Keratinocyte (primary cell): ENCODE measurements at regions not wholly inside any gene's neighbourhood (a gene's known extent, or its start where the extent isn't known, plus 50 kb on each side); places are given as distances from the start of the nearest gene placed in this dataset.

Experiments used
- DNase-seq: peaks from one replicate; pipeline ENCODE4 v3.0.0-alpha.2; 2011; ENCODE audit warnings: low read depth, missing footprints, low spot score
- FAIRE-seq: peaks from 2 replicates; lab custom pipeline; 2011; peaks lifted over from hg19 to GRCh38; lab: Jason Lieb, UNC
- H2AFZ ChIP-seq: 2 replicates; pipeline ENCODE4 v1.6.0; 2012; ENCODE audit warnings: low read length, control low read depth, inconsistent platforms; ENCODE audit not compliant: control insufficient read depth
- H3K27ac ChIP-seq: 2 replicates; pipeline ENCODE4 v1.5.1; 2011; ENCODE audit warnings: low read length; ENCODE audit not compliant: control insufficient read depth, insufficient read depth
- H3K27me3 ChIP-seq: 3 replicates; pipeline ENCODE4 v1.6.0; 2011; ENCODE audit warnings: low read length; ENCODE audit not compliant: control insufficient read depth, insufficient read depth; ENCODE audit errors: extremely low read depth
- H3K36me3 ChIP-seq, 2 experiments: 2 replicates in 1 of 2; 3 replicates in 1 of 2; pipeline ENCODE4 v1.5.1; 2011; ENCODE audit warnings: low read length in 2 of 2, mild to moderate bottlenecking in 1 of 2; ENCODE audit not compliant: control insufficient read depth in 2 of 2, insufficient read depth in 2 of 2; ENCODE audit errors: extremely low read depth in 1 of 2
- H3K4me1 ChIP-seq: 3 replicates; pipeline ENCODE4 v1.5.1; 2011; ENCODE audit warnings: low read length; ENCODE audit not compliant: control insufficient read depth, insufficient read depth; ENCODE audit errors: extremely low read depth
- H3K4me2 ChIP-seq: 3 replicates; pipeline ENCODE4 v1.6.0; 2011; ENCODE audit warnings: low read depth, low read length; ENCODE audit not compliant: control insufficient read depth, insufficient read depth; ENCODE audit errors: extremely low read depth
- H3K4me3 ChIP-seq, 3 experiments: fragments of 200-600 bp in 1 of 3; sonication (generic) in 1 of 3; 2 replicates in 2 of 3; 3 replicates in 1 of 3; pipeline ENCODE4 v1.5.1; 2011 to 2016; ENCODE audit warnings: low read length in 3 of 3, mild to moderate bottlenecking in 3 of 3, control low read depth in 2 of 3, inconsistent platforms in 1 of 3, low read depth in 1 of 3, mixed read lengths in 1 of 3, mixed run types in 1 of 3, moderate library complexity in 1 of 3; ENCODE audit not compliant: control insufficient read depth in 2 of 3, insufficient read depth in 2 of 3; ENCODE audit errors: extremely low read depth in 1 of 3
- H3K79me2 ChIP-seq: 2 replicates; pipeline ENCODE4 v1.6.0; 2012; ENCODE audit warnings: low read length; ENCODE audit not compliant: control insufficient read depth, insufficient read depth
- H3K9ac ChIP-seq: 3 replicates; pipeline ENCODE4 v1.6.0; 2011; ENCODE audit warnings: low read length; ENCODE audit not compliant: control insufficient read depth, insufficient read depth; ENCODE audit errors: extremely low read depth
- H3K9me1 ChIP-seq: 3 replicates; pipeline ENCODE4 v1.6.0; 2011; ENCODE audit warnings: low read length; ENCODE audit not compliant: control insufficient read depth, insufficient read depth; ENCODE audit errors: extremely low read depth
- H3K9me3 ChIP-seq: 2 replicates; pipeline ENCODE4 v1.5.1; 2012; ENCODE audit warnings: low read depth, low read length; ENCODE audit not compliant: control insufficient read depth
- H4K20me1 ChIP-seq: 3 replicates; pipeline ENCODE4 v1.6.0; 2011; ENCODE audit warnings: low read length; ENCODE audit not compliant: control insufficient read depth, insufficient read depth; ENCODE audit errors: extremely low read depth
- CTCF ChIP-seq, 3 experiments: IDR thresholded peaks in 1 of 3; conservative IDR thresholded peaks in 1 of 3; optimal IDR thresholded peaks in 1 of 3; 2 replicates in 2 of 3; 3 replicates in 1 of 3; pipeline versions ENCODE3 to v1.5.1; 2011; ENCODE audit warnings: low read length in 3 of 3, mild to moderate bottlenecking in 3 of 3, moderate library complexity in 2 of 3, control low read depth in 1 of 3, inconsistent platforms in 1 of 3; ENCODE audit not compliant: insufficient read depth in 2 of 3; ENCODE audit errors: extremely low read depth in 1 of 3
- EZH2 ChIP-seq: IDR thresholded peaks from one replicate; pipeline ENCODE4 v1.6.1; 2012; ENCODE audit warnings: inconsistent platforms, mild to moderate bottlenecking, low read length, moderate library complexity
- dilution Hi-C: fragments of 300-500 bp; cut with MboI; formaldehyde crosslinking; loops from one replicate; pipeline ENCODE4 v1.7.0; 2020; ENCODE audit warnings: low sequenced_read_pairs; ENCODE audit not compliant: extremely low pct_ligation_motif_present

DNA sequence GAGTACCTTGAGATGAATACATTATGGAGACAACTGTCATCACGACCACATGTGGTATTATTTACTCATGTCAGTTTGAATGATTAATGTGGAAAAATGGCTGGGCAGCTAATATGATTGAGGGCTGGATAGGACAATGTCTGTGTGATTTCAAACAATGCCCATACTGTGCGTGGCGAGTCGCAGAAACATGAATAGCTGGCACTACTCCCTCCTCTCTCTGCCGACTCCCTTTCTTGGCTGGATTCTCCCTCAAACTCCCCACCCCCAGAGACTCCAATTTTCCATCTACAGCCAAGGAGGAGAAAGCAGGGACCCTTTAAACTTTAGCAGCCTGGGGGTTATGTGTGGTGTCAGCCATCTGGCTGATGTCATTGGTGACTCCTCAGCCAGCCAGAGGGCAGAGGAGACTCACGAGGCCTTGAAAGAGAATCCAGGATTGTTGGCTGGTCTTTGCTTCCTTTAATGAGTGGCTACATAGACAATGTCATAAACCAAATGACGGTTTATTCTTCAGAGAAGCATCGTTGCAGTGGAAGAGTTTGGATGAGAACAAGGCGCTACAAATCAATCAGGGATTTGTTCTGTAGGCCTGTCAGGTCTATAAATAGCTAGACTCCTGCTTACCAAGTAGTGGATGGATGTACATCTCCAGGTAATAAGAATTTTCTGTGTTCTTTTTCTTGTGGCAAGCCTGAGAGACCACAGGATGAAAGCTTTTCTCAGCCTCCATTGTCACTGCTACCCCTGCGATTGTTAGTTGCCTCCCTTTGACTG, 165.6 kb downstream of the DLEU7 start:
- Histone ChIP-seq H3K9me3 (no peaks in the 10 kb centered on the region), H3K9ac (no peak overlapping the region), H3K4me3 (no peak overlapping the region), H3K4me2 (no peak overlapping the region), H3K27ac (no peak overlapping the region), H3K27me3 (no peaks in the 10 kb centered on the region), H3K36me3 (no peaks in the 10 kb centered on the region), H4K20me1 (no peaks in the 10 kb centered on the region), H3K4me1 (peaks cover 19% of the 10 kb centered on the region), H3K79me2 (no peaks in the 10 kb centered on the region), H3K9me1 (no peaks in the 10 kb centered on the region), H2AFZ (no peak overlapping the region)
- DNase-seq (no peak), FAIRE-seq (no peak)
- TF ChIP-seq EZH2 (no peak), CTCF (optimal IDR thresholded peaks at IDR 0.05 in 1 of 3, IDR thresholded peaks at IDR 0.05 in 1 of 3, conservative IDR thresholded peaks at IDR 0.05 in 1 of 3; ENCODE audit: extremely low read depth in 1 of 3, insufficient read depth in 2 of 3, low read length in 3 of 3) (no peak)
- dilution Hi-C loops: no loop called here

- no peak overlapping the region for H3K9ac ChIP-seq
- FAIRE-seq: no peak
- no peaks in the 10 kb centered on the region for H3K9me1 ChIP-seq
- dilution Hi-C loops: no loop called here
- no peak for DNase-seq
- no peak for TF ChIP-seq EZH2
- TF ChIP-seq CTCF (optimal IDR thresholded peaks at IDR 0.05 in 1 of 3, IDR thresholded peaks at IDR 0.05 in 1 of 3, conservative IDR thresholded peaks at IDR 0.05 in 1 of 3; ENCODE audit: extremely low read depth in 1 of 3, insufficient read depth in 2 of 3, low read length in 3 of 3): no peak
- H3K4me2 ChIP-seq: no peak overlapping the region
- no peak overlapping the region for H2AFZ ChIP-seq
- H3K4me1 ChIP-seq: peaks cover 19% of the 10 kb centered on the region
- H3K36me3 ChIP-seq: no peaks in the 10 kb centered on the region
- H3K27me3 ChIP-seq: no peaks in the 10 kb centered on the region
- H3K4me3 ChIP-seq: no peak overlapping the region
- no peaks in the 10 kb centered on the region for H3K9me3 ChIP-seq
- no peak overlapping the region for H3K27ac ChIP-seq
- H4K20me1 ChIP-seq: no peaks in the 10 kb centered on the region
- no peaks in the 10 kb centered on the region for H3K79me2 ChIP-seq
Observed at GRCh38 chr13:50678464-50679162, 164.9 kb downstream of the DLEU7 start.
